ENCODE measurements at regions not wholly inside any gene's neighbourhood (a gene's known extent, or its start where the extent isn't known, plus 50 kb on each side); places are given as distances from the start of the nearest gene placed in this dataset.

DNA sequence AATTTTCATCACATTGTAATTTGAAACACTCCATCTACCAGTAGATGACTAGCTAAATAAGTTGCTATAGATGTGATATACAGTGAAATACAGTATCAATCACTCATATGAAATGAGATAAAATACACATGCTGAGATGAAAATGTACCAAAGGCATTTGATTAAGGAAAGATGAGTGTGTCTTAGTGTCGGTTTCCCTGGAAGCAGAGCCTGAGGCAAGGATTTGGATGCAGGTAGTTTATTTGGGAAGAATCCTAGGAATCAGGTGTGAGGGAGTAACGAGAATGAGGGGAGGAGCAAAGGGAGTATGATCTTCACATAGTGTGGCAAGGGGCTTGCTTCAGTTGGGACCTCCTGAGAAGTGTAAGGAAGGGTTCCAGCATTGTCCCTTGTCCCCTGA lies 188.2 kb upstream of the CTBP2 start:
- H3K79me2 ChIP-seq (ENCODE audit: control insufficient read depth, insufficient read depth, low read length) = no peaks in the 10 kb centered on the region
- ATAC-seq (ENCODE audit: low read depth) (no peak), DNase-seq (no peak)
- no peak overlapping the region for H3K4me3 Mint-ChIP-seq
- ChIA-PET POLR2A (no interaction called here), CTCF (no interaction called here)
- no peaks in the 10 kb centered on the region for H3K9me3 Mint-ChIP-seq (ENCODE audit: insufficient read depth)
- no peak overlapping the region for H3K9ac ChIP-seq (ENCODE audit: low read length)
- TF ChIP-seq, protein P1, sequence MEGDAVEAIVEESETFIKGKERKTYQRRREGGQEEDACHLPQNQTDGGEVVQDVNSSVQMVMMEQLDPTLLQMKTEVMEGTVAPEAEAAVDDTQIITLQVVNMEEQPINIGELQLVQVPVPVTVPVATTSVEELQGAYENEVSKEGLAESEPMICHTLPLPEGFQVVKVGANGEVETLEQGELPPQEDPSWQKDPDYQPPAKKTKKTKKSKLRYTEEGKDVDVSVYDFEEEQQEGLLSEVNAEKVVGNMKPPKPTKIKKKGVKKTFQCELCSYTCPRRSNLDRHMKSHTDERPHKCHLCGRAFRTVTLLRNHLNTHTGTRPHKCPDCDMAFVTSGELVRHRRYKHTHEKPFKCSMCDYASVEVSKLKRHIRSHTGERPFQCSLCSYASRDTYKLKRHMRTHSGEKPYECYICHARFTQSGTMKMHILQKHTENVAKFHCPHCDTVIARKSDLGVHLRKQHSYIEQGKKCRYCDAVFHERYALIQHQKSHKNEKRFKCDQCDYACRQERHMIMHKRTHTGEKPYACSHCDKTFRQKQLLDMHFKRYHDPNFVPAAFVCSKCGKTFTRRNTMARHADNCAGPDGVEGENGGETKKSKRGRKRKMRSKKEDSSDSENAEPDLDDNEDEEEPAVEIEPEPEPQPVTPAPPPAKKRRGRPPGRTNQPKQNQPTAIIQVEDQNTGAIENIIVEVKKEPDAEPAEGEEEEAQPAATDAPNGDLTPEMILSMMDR (IDR thresholded peaks at IDR 0.05) = no peak
- TF ChIP-seq EZH2 (IDR thresholded peaks at IDR 0.05; ENCODE audit: borderline replicate concordance, insufficient read depth, low read depth, low read length, poor library complexity, severe bottlenecking) = no peak
- intact Hi-C loops (cut with micrococcal nuclease) = no loop called here
- WGBS (ENCODE audit: insufficient coverage) = 78% methylated on average over 2 of the region's 2 CpGs
- H4K20me1 ChIP-seq (ENCODE audit: control insufficient read depth, insufficient read depth, low read length, poor library complexity, severe bottlenecking) = no peaks in the 10 kb centered on the region
- H3K4me2 ChIP-seq (replicated peaks; ENCODE audit: low read depth, low read length, poor library complexity, severe bottlenecking) = no peak overlapping the region
- H3K27ac ChIP-seq (ENCODE audit: low read length in 2 of 2) = no peak overlapping the region
- H3K27me3 ChIP-seq (replicated peaks in 1 of 4; ENCODE audit: control extremely low read depth in 1 of 4, control insufficient read depth in 3 of 4, insufficient read depth in 4 of 4, low read length in 3 of 4) = peaks cover 0 to 8% (median 3%) of the 10 kb centered on the region in 4 experiments
- no peak overlapping the region for H3K4me3 ChIP-seq (ENCODE audit: control extremely low read depth in 1 of 5, extremely low read depth in 1 of 5, insufficient read depth in 1 of 5, low read depth in 2 of 5, low read length in 4 of 5)
- peaks cover 5% of the 10 kb centered on the region for H3K4me1 Mint-ChIP-seq
- H2AFZ ChIP-seq (ENCODE audit: insufficient read depth, low read depth, low read length, poor library complexity, severe bottlenecking) = no peak overlapping the region
- H3K9me3 ChIP-seq (ENCODE audit: control extremely low read depth in 1 of 3, control insufficient read depth in 2 of 3, insufficient read depth in 1 of 3, low read length in 2 of 3) = peaks cover 0 to 4% (median 0%) of the 10 kb centered on the region in 3 donors
- H3K36me3 ChIP-seq (replicated peaks in 1 of 2; ENCODE audit: control extremely low read depth in 1 of 2, control insufficient read depth in 1 of 2, extremely low read depth in 1 of 2, insufficient read depth in 2 of 2, low read length in 1 of 2) = no peaks in the 10 kb centered on the region
- peaks cover 26% of the 10 kb centered on the region for H3K27me3 Mint-ChIP-seq
- no peak overlapping the region for H3K27ac Mint-ChIP-seq
- no peaks in the 10 kb centered on the region for H3K4me1 ChIP-seq (ENCODE audit: control insufficient read depth in 2 of 2, insufficient read depth in 2 of 2, low read length in 2 of 2)

DNA sequence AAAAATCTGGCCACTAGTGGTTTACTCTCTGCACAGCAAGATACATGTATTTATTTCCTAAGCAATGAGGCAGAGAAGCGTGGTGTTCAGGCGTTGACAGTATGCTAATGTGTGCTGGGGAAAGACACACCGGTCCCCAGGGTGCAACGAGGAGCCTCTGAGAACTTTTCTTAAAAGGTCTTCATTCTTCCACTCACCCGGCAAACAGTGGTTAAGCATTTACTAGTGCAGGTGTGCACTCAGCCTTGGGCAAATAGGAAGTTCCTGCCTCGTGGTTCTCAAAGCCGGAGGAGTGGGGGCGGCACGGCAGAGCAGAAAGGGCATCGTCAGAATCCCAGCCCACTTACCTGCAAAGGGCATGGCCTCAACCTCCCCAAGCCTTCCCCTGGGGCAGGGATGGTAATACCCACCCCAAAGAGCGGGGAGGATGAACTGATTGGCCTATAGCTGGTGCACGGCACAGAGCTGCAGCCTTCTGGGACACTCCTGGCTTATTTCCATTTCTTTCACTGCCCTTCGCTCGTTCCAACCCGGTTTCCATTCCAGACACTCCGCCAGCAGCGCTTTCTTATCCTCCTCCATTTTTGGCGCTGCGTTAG lies 184.3 kb upstream of the CTBP2 start:
- Histone ChIP-seq H3K79me2 (ENCODE audit: control insufficient read depth, insufficient read depth, low read length) (no peaks in the 10 kb centered on the region), H3K27me3 (replicated peaks in 1 of 4; ENCODE audit: control extremely low read depth in 1 of 4, control insufficient read depth in 3 of 4, insufficient read depth in 4 of 4, low read length in 3 of 4) (peaks cover 0 to 10% (median 4%) of the 10 kb centered on the region in 4 experiments), H4K20me1 (ENCODE audit: control insufficient read depth, insufficient read depth, low read length, poor library complexity, severe bottlenecking) (no peaks in the 10 kb centered on the region), H3K9me3 (ENCODE audit: control extremely low read depth in 1 of 3, control insufficient read depth in 2 of 3, insufficient read depth in 1 of 3, low read length in 2 of 3) (peaks cover 0 to 4% (median 0%) of the 10 kb centered on the region in 3 donors), H3K27ac (ENCODE audit: low read length in 2 of 2) (no peak overlapping the region), H2AFZ (ENCODE audit: insufficient read depth, low read depth, low read length, poor library complexity, severe bottlenecking) (no peak overlapping the region), H3K4me2 (replicated peaks; ENCODE audit: low read depth, low read length, poor library complexity, severe bottlenecking) (no peak overlapping the region), H3K4me3 (ENCODE audit: control extremely low read depth in 1 of 5, extremely low read depth in 1 of 5, insufficient read depth in 1 of 5, low read depth in 2 of 5, low read length in 4 of 5) (no peak overlapping the region), H3K9ac (ENCODE audit: low read length) (no peak overlapping the region), H3K36me3 (replicated peaks in 1 of 2; ENCODE audit: control extremely low read depth in 1 of 2, control insufficient read depth in 1 of 2, extremely low read depth in 1 of 2, insufficient read depth in 2 of 2, low read length in 1 of 2) (no peaks in the 10 kb centered on the region), H3K4me1 (ENCODE audit: control insufficient read depth in 2 of 2, insufficient read depth in 2 of 2, low read length in 2 of 2) (no peaks in the 10 kb centered on the region)
- POLR2A ChIA-PET = no interaction called here
- TF ChIP-seq, protein P1 (IDR thresholded peaks at IDR 0.05) = no peak
- no peak for TF ChIP-seq EZH2 (IDR thresholded peaks at IDR 0.05; ENCODE audit: borderline replicate concordance, insufficient read depth, low read depth, low read length, poor library complexity, severe bottlenecking)
- ATAC-seq (ENCODE audit: low read depth) (no peak), DNase-seq (no peak)
- WGBS (ENCODE audit: insufficient coverage) = 53% methylated on average over 16 of the region's 19 CpGs
- H3K4me3 Mint-ChIP-seq = no peak overlapping the region
- H3K27ac Mint-ChIP-seq = no peak overlapping the region
- no peaks in the 10 kb centered on the region for H3K9me3 Mint-ChIP-seq (ENCODE audit: insufficient read depth)
- CTCF ChIA-PET = no interaction called here
- peaks cover 5% of the 10 kb centered on the region for H3K4me1 Mint-ChIP-seq
- intact Hi-C loops (cut with micrococcal nuclease) = no loop called here
- peaks cover 32% of the 10 kb centered on the region for H3K27me3 Mint-ChIP-seq

Measured in B cell (primary cell).